HG03571 (cell line): ENCODE measurements at regions not wholly inside any gene's neighbourhood (a gene's known extent, or its start where the extent isn't known, plus 50 kb on each side); places are given as distances from the start of the nearest gene placed in this dataset.

Experiments used
- ATAC-seq: cut with Tn5 transposase; IDR thresholded peaks from one replicate; pipeline ENCODE4 v1.9.1; 2021; ENCODE audit not compliant: unreplicated experiment

- ATAC-seq: no peak
These were observed 240.7 kb upstream of the MBL2 start for GRCh38 chr10:53013201-53013810.

GRCh38 chr10:53009961-53010907, 237.7 kb upstream of the MBL2 start:
- no peak for ATAC-seq

- ATAC-seq: no peak
These were observed 234.9 kb upstream of the MBL2 start for GRCh38 chr10:53007527-53007842.

GRCh38 chr10:53006663-53007526, 234.3 kb upstream of the MBL2 start:
- no peak for ATAC-seq

- ATAC-seq: no peak
These were observed 233.2 kb upstream of the MBL2 start for GRCh38 chr10:53005612-53006345.

GRCh38 chr10:53003094-53003493, 230.5 kb upstream of the MBL2 start:
- ATAC-seq: no peak

- ATAC-seq: no peak
These were observed 227.1 kb upstream of the MBL2 start for GRCh38 chr10:52999681-53000080.

GRCh38 chr10:52999258-52999657, 226.7 kb upstream of the MBL2 start:
- ATAC-seq: no peak

GRCh38 chr10:52997007-52997406, 224.4 kb upstream of the MBL2 start:
- ATAC-seq: no peak

- ATAC-seq: no peak
These were observed 221.8 kb upstream of the MBL2 start for GRCh38 chr10:52994370-52994769.

- ATAC-seq: no peak
These were observed 220.5 kb upstream of the MBL2 start for GRCh38 chr10:52993109-52993508.

- no peak for ATAC-seq
These were observed 220.0 kb upstream of the MBL2 start for GRCh38 chr10:52992567-52992966.

- no peak for ATAC-seq
These were observed 216.3 kb upstream of the MBL2 start for GRCh38 chr10:52988923-52989322.

- no peak for ATAC-seq
These were observed 213.5 kb upstream of the MBL2 start for GRCh38 chr10:52986125-52986524.

- ATAC-seq: no peak
These were observed 211.6 kb upstream of the MBL2 start for GRCh38 chr10:52984169-52984568.

GRCh38 chr10:52979295-52979990, 206.9 kb upstream of the MBL2 start:
- ATAC-seq: no peak

- ATAC-seq: no peak
These were observed 205.0 kb upstream of the MBL2 start for GRCh38 chr10:52977581-52977980.

- no peak for ATAC-seq
These were observed 195.5 kb upstream of the MBL2 start for GRCh38 chr10:52967806-52968795.

- no peak for ATAC-seq
These were observed 194.3 kb upstream of the MBL2 start for GRCh38 chr10:52966904-52967303.
